ENCODE measurements at regions not wholly inside any gene's neighbourhood (a gene's known extent, or its start where the extent isn't known, plus 50 kb on each side); places are given as distances from the start of the nearest gene placed in this dataset.

GRCh38 chr16:87198881-87199280, 118.3 kb downstream of the C16orf95 start:
- Histone ChIP-seq H3K27ac (no peak overlapping the region), H3K36me3 (replicated peaks; ENCODE audit: insufficient read depth, low read depth) (no peaks in the 10 kb centered on the region), H3K4me2 (no peak overlapping the region), H3K4me3 (no peak overlapping the region), H2AFZ (no peak overlapping the region), H4K20me1 (ENCODE audit: insufficient read depth, poor library complexity, severe bottlenecking) (no peaks in the 10 kb centered on the region), H3K79me2 (no peaks in the 10 kb centered on the region), H3K9me2 (replicated peaks; ENCODE audit: insufficient read depth) (no peaks in the 10 kb centered on the region), H3K9me3 (ENCODE audit: low read depth) (no peaks in the 10 kb centered on the region), H3K4me1 (ENCODE audit: insufficient read depth) (no peaks in the 10 kb centered on the region), H3K27me3 (no peaks in the 10 kb centered on the region)
- no peak for DNase-seq (ENCODE audit: low spot score)
- 84% methylated on average over 8 of the region's 8 CpGs for WGBS (ENCODE audit: low lambda C conversion rate, missing lambda C conversion rate)
- TF ChIP-seq CTCF (IDR thresholded peaks at IDR 0.05; ENCODE audit: poor library complexity) = no peak
- TF ChIP-seq EZH2phosphoT487 (IDR thresholded peaks at IDR 0.05; ENCODE audit: low read depth, severe bottlenecking, unreplicated experiment) = no peak
- TF ChIP-seq EZH2 (IDR thresholded peaks at IDR 0.05; ENCODE audit: borderline replicate concordance) = no peak

GRCh38 chr16:87199379-87199778, 117.8 kb downstream of the C16orf95 start:
- H4K20me1 ChIP-seq (ENCODE audit: insufficient read depth, poor library complexity, severe bottlenecking) = no peaks in the 10 kb centered on the region
- no peak for DNase-seq (ENCODE audit: low spot score)
- 86% methylated on average over 3 of the region's 3 CpGs for WGBS (ENCODE audit: low lambda C conversion rate, missing lambda C conversion rate)
- H3K79me2 ChIP-seq = no peaks in the 10 kb centered on the region
- H3K4me1 ChIP-seq (ENCODE audit: insufficient read depth) = no peaks in the 10 kb centered on the region
- TF ChIP-seq EZH2phosphoT487 (IDR thresholded peaks at IDR 0.05; ENCODE audit: low read depth, severe bottlenecking, unreplicated experiment) (no peak), CTCF (IDR thresholded peaks at IDR 0.05; ENCODE audit: poor library complexity) (no peak), EZH2 (IDR thresholded peaks at IDR 0.05; ENCODE audit: borderline replicate concordance) (no peak)
- no peak overlapping the region for H3K4me3 ChIP-seq
- no peaks in the 10 kb centered on the region for H3K9me3 ChIP-seq (ENCODE audit: low read depth)
- no peaks in the 10 kb centered on the region for H3K36me3 ChIP-seq (replicated peaks; ENCODE audit: insufficient read depth, low read depth)
- no peaks in the 10 kb centered on the region for H3K9me2 ChIP-seq (replicated peaks; ENCODE audit: insufficient read depth)
- H2AFZ ChIP-seq = no peak overlapping the region
- H3K27me3 ChIP-seq = no peaks in the 10 kb centered on the region
- H3K27ac ChIP-seq = no peak overlapping the region
- no peak overlapping the region for H3K4me2 ChIP-seq

- Histone ChIP-seq H3K36me3 (replicated peaks; ENCODE audit: insufficient read depth, low read depth) (no peaks in the 10 kb centered on the region), H3K4me3 (no peak overlapping the region), H3K27me3 (no peaks in the 10 kb centered on the region), H2AFZ (no peak overlapping the region), H3K27ac (no peak overlapping the region), H4K20me1 (ENCODE audit: insufficient read depth, poor library complexity, severe bottlenecking) (no peaks in the 10 kb centered on the region), H3K4me1 (ENCODE audit: insufficient read depth) (no peaks in the 10 kb centered on the region), H3K9me2 (replicated peaks; ENCODE audit: insufficient read depth) (no peaks in the 10 kb centered on the region), H3K4me2 (no peak overlapping the region), H3K9me3 (ENCODE audit: low read depth) (no peaks in the 10 kb centered on the region), H3K79me2 (no peaks in the 10 kb centered on the region)
- no peak for DNase-seq (ENCODE audit: low spot score)
- TF ChIP-seq CTCF (IDR thresholded peaks at IDR 0.05; ENCODE audit: poor library complexity) (no peak), EZH2 (IDR thresholded peaks at IDR 0.05; ENCODE audit: borderline replicate concordance) (no peak), EZH2phosphoT487 (IDR thresholded peaks at IDR 0.05; ENCODE audit: low read depth, severe bottlenecking, unreplicated experiment) (no peak)
- 91% methylated on average over 7 of the region's 7 CpGs for WGBS (ENCODE audit: low lambda C conversion rate, missing lambda C conversion rate)
These were observed 117.3 kb downstream of the C16orf95 start for GRCh38 chr16:87199901-87200300.

GRCh38 chr16:87200637-87201036, 116.6 kb downstream of the C16orf95 start:
- no peak overlapping the region for H3K4me3 ChIP-seq
- no peak overlapping the region for H3K27ac ChIP-seq
- H2AFZ ChIP-seq = no peak overlapping the region
- TF ChIP-seq EZH2phosphoT487 (IDR thresholded peaks at IDR 0.05; ENCODE audit: low read depth, severe bottlenecking, unreplicated experiment) = no peak
- no peak for TF ChIP-seq EZH2 (IDR thresholded peaks at IDR 0.05; ENCODE audit: borderline replicate concordance)
- no peak for TF ChIP-seq CTCF (IDR thresholded peaks at IDR 0.05; ENCODE audit: poor library complexity)
- no peaks in the 10 kb centered on the region for H4K20me1 ChIP-seq (ENCODE audit: insufficient read depth, poor library complexity, severe bottlenecking)
- no peaks in the 10 kb centered on the region for H3K79me2 ChIP-seq
- H3K9me3 ChIP-seq (ENCODE audit: low read depth) = no peaks in the 10 kb centered on the region
- no peaks in the 10 kb centered on the region for H3K9me2 ChIP-seq (replicated peaks; ENCODE audit: insufficient read depth)
- no peaks in the 10 kb centered on the region for H3K4me1 ChIP-seq (ENCODE audit: insufficient read depth)
- no peak for DNase-seq (ENCODE audit: low spot score)
- H3K27me3 ChIP-seq = no peaks in the 10 kb centered on the region
- H3K4me2 ChIP-seq = no peak overlapping the region
- no peaks in the 10 kb centered on the region for H3K36me3 ChIP-seq (replicated peaks; ENCODE audit: insufficient read depth, low read depth)
- 86% methylated on average over 3 of the region's 3 CpGs for WGBS (ENCODE audit: low lambda C conversion rate, missing lambda C conversion rate)

All from hepatocyte (in vitro differentiated cells).